HG03354 (cell line): ENCODE measurements at regions not wholly inside any gene's neighbourhood (a gene's known extent, or its start where the extent isn't known, plus 50 kb on each side); places are given as distances from the start of the nearest gene placed in this dataset.

Experiments
- ATAC-seq: cut with Tn5 transposase; IDR thresholded peaks from one replicate; pipeline ENCODE4 v1.9.1; 2021; ENCODE audit warnings: mild to moderate bottlenecking; ENCODE audit not compliant: unreplicated experiment, poor library complexity, severe bottlenecking

GRCh38 chr6:141364694-141365093 lies 768.0 kb upstream of the GJE1 start:
- ATAC-seq: no peak

DNA sequence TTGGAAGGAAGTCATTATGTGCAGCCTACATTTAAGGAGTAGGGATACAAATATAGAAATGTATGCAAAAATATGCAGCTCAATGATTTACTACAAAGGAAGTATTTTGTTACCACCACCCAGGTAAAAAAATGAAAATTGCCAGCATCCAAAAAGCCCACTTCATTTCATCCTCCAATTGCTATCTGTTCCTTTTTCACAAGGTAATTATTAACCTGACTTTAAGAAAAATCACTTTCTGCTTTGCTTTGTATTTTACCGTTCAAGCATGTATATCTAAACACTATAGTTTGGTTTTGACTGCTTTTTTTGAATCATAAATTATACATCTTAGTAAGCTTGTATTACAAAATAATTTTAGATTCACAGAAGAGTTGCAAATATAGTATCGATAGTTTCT lies 768.5 kb upstream of the GJE1 start:
- ATAC-seq: no peak

DNA sequence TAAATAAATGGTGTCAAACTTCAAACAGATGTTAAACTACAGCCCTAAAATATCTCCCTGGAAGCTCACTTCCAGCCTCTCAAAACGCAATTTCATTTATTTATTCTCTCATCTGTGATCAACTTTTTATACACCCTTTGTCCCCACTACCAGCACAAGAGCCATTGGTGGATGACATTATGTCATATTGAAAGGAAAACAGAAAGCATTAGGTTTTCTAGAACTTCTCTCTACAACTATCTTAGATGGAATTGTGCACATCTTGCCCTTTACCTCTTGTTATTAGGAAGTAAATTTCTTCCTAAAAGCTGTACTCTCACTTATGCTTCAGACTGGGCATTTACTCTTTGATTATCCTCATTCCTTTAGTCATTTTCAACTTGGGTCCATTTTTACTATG lies 771.2 kb upstream of the GJE1 start:
- ATAC-seq: no peak

DNA sequence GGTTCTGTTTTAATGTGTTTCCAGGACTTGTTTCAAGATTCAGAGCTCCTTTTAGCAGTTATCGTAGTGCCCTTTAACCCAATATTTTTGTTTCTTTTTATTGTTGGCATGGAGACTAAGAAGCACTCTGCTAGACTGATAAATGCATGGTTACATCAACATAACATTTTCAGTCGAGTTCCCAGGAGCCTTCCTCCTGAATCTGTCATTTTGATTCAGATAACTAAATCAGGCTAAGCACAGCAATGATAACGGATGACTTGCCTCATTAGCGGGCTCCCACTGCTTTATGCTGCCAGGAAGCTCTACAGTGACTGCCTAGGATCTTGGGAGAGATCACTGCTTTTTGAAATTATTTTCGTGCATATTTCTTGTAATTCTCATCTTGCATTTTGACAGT lies 772.8 kb upstream of the GJE1 start:
- ATAC-seq: no peak

DNA sequence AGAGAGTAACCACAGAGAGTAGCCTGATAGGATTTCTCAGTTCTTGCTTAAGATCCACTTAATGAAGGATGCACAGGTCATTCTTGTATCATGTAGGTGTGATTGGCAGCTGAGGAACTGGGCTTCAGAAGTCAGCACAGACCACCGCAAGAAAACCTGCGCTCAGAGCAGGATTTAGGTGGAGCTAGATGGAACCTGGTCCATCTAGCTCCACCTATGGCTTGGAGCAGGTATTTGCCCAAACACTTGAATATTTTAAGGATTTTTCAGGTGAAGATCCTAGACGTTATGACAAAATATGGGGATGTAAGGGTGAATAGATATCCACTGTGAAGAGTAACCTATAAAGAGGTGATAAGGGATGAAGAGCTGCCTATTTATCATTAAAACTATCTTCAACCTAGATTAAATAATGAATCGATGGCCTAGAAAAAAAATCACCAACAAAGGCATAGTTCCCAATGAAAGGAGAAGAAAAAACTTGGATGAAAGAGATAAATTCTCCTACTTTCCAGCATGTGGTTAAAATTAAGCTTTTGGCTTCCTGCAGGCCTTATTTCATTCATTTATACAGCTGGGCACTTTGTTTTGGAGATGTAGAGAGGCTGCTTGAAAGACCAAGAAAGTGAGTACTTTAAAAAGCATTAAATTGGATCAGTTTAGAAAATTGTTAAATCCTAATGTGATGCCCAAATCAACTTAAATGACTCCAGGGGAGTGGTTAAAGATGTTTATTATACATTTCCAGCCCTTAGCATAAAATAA lies 778.4 kb upstream of the GJE1 start:
- no peak for ATAC-seq

DNA sequence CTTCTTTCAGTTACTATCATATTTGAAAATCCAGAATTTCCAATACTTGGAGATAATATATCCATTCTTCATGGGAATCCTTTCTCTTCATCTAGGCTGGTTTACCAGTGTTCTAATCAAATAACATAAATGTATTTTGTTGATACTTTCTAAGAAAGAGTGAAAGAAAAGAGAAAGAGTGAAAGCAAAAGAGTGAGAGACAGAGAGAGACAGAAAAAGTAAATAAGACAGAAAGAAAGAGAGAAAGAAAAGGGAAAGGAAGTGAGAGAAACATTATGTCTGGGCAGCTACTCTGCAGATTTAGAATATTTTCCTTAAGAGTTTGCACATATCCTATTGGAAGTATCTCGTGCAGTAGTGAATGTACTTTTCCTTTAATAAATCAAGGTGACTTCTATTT lies 781.0 kb upstream of the GJE1 start:
- no peak for ATAC-seq

DNA sequence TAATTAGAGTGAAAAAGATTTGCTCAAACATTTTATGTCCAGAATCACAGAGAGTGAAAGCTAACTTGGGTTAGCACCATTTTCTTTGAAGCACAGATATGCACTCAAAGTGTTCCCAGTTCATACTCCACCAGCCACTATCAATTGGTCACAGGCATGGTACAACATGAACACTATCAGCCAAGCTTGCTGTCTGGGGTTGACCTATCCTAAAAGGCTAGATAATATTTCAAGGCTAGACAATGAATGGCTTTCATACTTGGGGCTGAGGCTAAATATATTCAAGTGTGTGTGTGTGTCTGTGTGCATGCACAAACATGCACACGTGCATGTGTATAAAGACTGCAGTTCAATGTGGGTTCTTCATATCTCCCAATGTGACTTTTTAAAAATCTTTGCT lies 783.0 kb upstream of the GJE1 start:
- ATAC-seq: no peak

DNA sequence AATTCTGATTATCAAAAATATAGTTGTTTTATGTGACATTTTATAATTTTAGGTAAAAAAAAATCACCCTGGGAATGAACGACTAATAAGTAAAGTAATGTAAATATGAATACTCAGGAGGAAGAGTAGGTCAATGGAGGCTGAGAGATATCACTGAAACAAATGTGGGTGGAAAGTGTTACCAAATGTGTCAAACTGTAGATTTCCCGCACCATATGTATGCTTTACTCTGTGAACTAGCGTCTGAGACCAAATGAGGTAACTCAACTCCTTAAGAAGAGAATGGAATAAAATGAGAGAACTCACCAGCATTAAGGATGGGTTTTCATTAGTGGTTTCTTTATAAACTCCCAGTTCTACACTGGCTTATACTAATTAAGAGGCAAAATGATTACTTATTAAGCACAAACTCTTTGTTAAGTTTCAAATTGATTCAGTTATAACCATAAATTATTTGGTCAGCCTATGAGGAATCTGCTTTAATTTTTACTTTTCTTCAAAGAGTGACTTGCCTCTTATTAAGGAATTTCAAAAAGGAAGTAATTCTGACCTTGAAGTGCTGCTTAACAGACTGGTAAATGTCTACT lies 784.7 kb upstream of the GJE1 start:
- ATAC-seq: no peak

GRCh38 chr6:141347086-141347485 lies 785.6 kb upstream of the GJE1 start:
- no peak for ATAC-seq

- ATAC-seq: no peak
Observed at GRCh38 chr6:141346535-141346934, 786.2 kb upstream of the GJE1 start.

DNA sequence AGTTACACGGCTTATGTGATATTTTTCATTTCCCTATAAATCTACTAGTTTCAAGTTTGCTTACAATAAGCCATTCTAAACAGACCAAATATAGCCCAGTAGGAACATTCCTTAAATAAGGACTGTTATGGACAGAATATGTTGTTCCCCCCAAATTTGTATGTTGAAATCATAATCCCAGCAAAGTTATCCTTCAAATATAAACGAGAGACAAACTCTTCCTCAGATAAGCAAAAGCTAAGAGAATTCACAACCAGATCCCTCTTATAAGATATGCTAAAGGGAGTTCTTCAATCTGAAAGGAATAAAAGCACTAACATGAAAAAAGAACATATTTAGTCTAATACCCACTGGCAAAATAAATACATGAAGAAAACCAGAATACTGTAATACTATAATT lies 795.5 kb upstream of the GJE1 start:
- ATAC-seq: no peak

DNA sequence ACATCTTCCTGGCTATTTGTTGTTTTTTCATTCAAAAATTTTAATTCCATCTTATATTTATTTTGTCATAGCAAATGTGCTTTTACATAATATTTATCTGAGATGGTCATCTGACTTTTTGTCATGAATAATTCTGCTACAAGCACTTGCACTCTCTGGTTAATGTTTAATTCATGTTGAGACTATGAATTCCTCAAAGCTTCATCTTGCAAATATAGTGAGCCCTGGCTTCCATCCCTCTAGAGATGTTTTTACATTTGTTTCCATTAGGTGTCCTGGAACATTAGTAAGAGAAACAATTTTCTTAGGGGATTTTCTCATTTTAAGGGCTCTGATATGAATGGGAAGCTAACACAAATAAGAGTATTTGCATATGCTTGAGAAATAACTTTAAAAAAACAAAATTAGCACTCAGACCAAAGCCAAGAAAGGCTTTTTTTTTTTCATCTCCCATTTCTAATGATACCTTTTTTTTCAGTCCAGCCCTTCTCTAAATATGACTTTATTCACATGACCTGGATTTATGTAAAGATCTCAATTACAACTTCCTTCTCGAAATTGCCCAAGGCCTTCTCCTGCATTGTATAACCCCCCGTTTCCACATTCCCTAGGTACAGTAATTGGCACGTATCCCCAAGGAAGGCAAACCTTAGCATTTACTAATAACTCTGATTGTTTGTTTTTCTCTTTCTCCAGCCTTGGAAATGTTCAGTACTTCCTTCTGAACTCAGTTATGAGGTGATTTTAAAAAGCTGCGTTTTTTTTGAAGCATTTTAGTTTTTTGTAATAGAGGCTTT lies 797.0 kb upstream of the GJE1 start:
- ATAC-seq: no peak

DNA sequence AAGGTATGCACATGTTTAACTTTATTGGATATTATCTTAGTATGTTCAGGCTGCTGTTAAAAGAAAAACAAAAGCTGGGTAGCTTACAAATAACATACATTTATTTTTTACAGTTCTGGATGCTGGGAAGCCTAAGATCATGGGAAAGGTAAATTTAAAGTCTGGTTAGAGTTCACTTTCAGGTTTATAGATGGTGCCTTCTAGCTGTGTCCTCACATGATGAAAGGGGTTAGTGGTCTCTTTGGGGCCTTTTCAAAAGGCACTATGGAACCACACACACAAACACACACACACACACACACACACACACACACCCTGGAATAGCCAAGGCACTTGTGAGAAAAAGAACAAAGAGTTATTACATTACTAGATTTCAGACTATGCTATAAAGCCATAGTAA lies 805.8 kb upstream of the GJE1 start:
- ATAC-seq: no peak

- ATAC-seq: peak; percentile 66
Observed at GRCh38 chr6:141326426-141326825, 806.3 kb upstream of the GJE1 start.

DNA sequence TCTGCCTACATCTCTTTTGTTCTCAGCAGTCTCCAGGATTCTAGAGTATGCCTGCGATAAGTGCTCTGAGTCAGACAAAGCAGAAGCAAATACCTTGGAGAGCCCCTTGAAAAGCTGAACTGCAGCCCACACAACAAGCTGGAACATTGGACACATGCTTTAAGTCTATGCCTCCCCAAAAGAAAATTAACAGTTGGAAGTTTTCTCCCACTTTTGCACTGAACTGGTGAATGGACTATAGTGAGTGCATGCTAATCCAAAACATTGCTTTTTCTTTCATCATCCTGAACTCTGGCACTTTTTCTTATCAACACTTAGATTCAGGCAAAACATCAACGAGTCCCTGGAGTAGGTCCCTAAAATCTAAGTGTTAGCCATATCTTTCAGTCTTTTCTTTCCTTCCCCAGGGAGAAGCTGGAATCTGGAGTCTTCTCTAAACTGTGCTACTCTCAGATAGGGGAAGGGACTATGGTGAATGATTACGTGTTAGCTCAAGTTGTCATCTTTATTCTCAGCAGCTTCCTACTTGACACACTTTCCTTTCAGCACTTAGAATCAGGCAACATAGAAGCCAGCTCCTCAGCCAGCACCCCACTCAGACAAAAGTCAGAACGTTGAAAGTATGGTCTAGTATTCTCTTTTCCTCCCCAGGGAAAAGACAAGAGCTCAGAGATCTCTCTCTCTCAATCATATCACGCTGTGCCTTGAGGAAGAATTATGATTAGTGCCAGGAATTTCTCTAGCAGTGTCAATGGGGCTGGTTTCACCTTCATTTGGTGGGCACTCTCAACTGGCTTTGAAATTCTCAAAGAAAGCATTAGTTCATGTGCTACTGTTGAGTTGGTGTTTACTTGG lies 811.0 kb upstream of the GJE1 start:
- no peak for ATAC-seq

DNA sequence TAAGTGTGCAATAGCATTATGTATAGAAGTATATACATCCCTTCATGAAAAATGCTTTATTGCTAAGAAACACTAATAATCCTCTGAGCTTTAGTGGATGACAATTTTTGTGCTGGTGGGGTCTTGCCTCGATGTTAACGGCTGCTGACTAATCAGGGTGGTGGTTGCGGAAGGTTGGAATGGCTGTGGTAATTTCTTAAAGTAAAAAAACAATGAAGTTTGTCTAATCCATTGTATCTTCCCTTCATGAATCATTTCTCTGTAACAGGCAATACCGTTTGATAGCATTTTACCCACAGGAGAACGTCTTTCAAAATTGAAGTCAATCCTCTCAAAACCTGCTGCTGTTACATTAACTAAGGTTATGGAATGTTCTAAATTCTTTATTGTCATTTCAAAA lies 816.5 kb upstream of the GJE1 start:
- no peak for ATAC-seq

DNA sequence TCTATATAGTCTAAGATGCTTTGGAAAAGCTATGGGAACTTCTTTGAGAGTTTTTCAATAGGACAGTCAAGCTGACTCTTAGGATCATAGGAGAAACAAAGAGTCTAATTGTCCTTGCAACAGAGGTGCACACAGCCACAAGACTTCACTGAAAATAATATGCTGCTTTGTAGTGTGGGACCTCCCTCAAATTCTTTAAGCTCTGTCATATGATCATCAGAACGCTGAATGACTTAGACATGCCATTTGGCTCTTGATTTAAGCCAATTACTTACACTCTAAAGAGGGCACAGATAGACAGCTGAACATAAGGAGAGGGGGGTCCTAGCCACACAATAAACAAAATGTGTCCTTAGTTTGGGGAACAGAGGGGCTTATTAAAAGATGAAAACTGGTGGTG lies 818.7 kb upstream of the GJE1 start:
- ATAC-seq: no peak

DNA sequence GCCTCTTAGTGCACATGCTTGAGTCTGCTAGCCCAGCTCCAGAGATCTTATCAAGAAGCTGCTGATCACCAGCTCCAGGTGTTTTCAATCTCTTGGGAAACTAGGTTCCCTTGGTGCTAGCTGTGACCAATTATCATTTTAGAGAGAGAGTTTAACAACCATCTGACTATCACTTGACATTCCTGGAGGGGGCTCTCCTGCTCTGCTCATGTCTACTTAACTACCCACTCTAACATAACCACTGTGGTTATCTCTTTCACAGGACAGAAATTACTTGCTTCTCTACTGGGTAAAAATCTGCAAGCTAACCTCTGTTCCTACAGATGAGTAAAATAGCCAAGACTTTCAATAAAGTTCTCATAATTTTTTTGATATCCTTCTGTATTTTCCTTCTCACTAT lies 823.4 kb upstream of the GJE1 start:
- ATAC-seq: peak; percentile 65

DNA sequence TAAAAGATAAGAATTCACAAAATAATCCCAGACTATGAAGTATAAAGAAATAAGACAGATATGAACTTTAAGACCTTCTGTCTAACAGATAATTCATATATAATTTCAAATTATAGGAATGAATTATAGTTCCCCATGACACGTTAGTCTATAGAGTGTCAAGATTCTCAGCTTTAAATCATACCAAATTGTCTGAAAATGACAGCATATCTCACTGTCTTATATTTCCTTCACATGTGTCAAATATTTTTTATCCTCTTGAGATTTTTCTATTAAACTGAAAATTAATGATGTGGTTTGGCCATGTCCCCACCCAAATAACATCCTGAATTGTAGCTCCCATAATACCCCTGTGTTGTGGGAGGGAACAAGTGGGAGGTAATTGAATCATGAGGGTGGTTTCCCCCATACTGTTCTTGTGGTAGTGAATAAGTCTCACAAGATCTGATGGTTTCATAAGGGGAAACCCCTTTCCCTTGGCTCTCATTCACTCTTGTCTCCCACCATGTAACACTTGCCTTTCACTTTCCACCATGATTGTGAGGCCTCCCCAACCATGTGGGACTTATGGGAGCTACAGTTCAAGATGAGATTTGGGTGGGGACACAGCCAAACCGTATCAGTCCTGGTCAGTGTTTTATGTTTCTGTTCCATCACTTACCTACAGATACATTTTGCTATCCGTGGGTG lies 825.3 kb upstream of the GJE1 start:
- ATAC-seq: no peak

DNA sequence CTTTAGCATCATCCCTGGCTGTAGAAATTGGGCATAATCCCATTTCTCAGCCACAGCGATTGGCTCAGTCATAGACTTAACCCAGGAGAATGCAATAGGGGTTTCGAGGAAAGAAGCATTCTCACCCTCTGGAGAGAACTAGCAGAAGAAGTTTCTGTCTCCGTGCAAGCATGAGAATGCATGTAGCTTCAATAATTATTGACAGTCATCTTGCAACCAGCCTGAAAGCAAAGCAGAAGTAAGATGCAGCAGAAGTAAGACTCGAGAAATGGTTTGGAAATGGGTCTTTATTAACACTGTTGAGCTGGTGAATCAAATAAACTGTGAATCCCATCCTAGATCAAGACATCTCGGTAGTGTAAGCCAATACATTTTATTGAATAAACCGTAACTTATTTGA lies 828.8 kb upstream of the GJE1 start:
- no peak for ATAC-seq
